Psoas muscle (tissue), 7 donors: ENCODE measurements at regions not wholly inside any gene's neighbourhood (a gene's known extent, or its start where the extent isn't known, plus 50 kb on each side); places are given as distances from the start of the nearest gene placed in this dataset.

Experiments used
- ATAC-seq, 4 donors: fragments of 200-7000 bp; cut with Tn5 transposase; one replicate each; pipeline ENCODE4 v1.9.1; 2020; ENCODE audit warnings: moderate library complexity in 3 of 4, mild to moderate bottlenecking in 2 of 4
- DNase-seq, 2 donors: peaks; one replicate each; pipeline ENCODE4 v3.0.0-alpha.2; 2020
- H3K27ac ChIP-seq: fragments of 200-600 bp; one replicate; pipeline ENCODE4 v1.8.0; 2022
- H3K27me3 ChIP-seq, 3 donors: fragments of 200-600 bp in 1 of 3; one replicate each; pipeline versions ENCODE4 v1.6.1 to v1.8.0; 2013 to 2022; ENCODE audit warnings: low read length in 2 of 3, mild to moderate bottlenecking in 2 of 3, moderate library complexity in 1 of 3; ENCODE audit not compliant: insufficient read depth in 3 of 3
- H3K36me3 ChIP-seq, 2 donors: fragments of 200-600 bp in 1 of 2; one replicate each; pipeline versions ENCODE4 v1.6.1 to v1.8.0; 2013 to 2022; ENCODE audit warnings: low read depth in 1 of 2, mild to moderate bottlenecking in 1 of 2, moderate library complexity in 1 of 2; ENCODE audit not compliant: insufficient read depth in 1 of 2
- H3K4me1 ChIP-seq: fragments of 200-600 bp; one replicate; pipeline ENCODE4 v1.8.0; 2022
- H3K4me3 ChIP-seq: fragments of 200-600 bp; one replicate; pipeline ENCODE4 v1.8.0; 2022; ENCODE audit warnings: mild to moderate bottlenecking
- H3K9me3 ChIP-seq: fragments of 200-600 bp; one replicate; pipeline ENCODE4 v1.8.0; 2022
- CTCF ChIP-seq: fragments of 200-600 bp; IDR thresholded peaks from one replicate; pipeline ENCODE4 v1.8.0; 2022; ENCODE audit warnings: antibody characterized with exemption
- WGBS, 3 donors: extraction: QIAGEN DNeasy Blood & Tissue Kit; methylation state at CpG; one replicate each; pipeline versions ENCODE4 v1.1.6 to v1.1.7; 2013; 5-methylcytosine and 5-hydroxymethylcytosine counted together
- intact Hi-C, 2 donors: fragments of 100-400 bp; cut with DNase I; formaldehyde crosslinking; loops; one replicate each; pipeline versions ENCODE4 v1.11.0 to v1.14.2; 2022
- donor health status: healthy with polysubstance abuse.
- donor health status: DM: no; HTN: no; CAD: no; lungs with moderate emphysema.
- donor health status: Bipolar disorder and iron deficiency.
- donor health status: healthy.
- donor health status: DM: yes; HTN: yes; CAD: no.
- donor health status: DM: no; HTN: no; CAD: no.
- donor health status: DM: yes; HTN: yes; CAD: no.

GRCh38 chr10:81027706-81028105 is 490.0 kb downstream of the SH2D4B start:
- TF ChIP-seq CTCF: no peak
- Histone ChIP-seq H3K9me3 (no peaks in the 10 kb centered on the region), H3K36me3 (no peaks in the 10 kb centered on the region), H3K4me1 (no peaks in the 10 kb centered on the region), H3K4me3 (no peak overlapping the region), H3K27ac (no peak overlapping the region), H3K27me3 (no peaks in the 10 kb centered on the region)
- intact Hi-C loops: no loop called here
- no peak for ATAC-seq
- 89 to 92% (median 89%) methylated on average over 4 of the region's 4 CpGs for WGBS, 3 donors
- DNase-seq: no peak

- intact Hi-C loops: no loop called here
- no peak for TF ChIP-seq CTCF
- Histone ChIP-seq H3K27ac (no peak overlapping the region), H3K4me1 (no peaks in the 10 kb centered on the region), H3K36me3 (no peaks in the 10 kb centered on the region), H3K4me3 (no peak overlapping the region), H3K27me3 (no peaks in the 10 kb centered on the region), H3K9me3 (peaks cover under 1% of the 10 kb centered on the region)
- DNase-seq (no peak), ATAC-seq (no peak)
- WGBS, 3 donors: 87 to 97% (median 91%) methylated on average over 1 of the region's 1 CpG
Measured at GRCh38 chr10:81031774-81032173, 494.1 kb downstream of the SH2D4B start.

- no peak for DNase-seq
- ATAC-seq: no peak
- no peak for TF ChIP-seq CTCF
- 62 to 66% (median 64%) methylated on average over 4 of the region's 4 CpGs for WGBS, 3 donors
- Histone ChIP-seq H3K4me1 (no peaks in the 10 kb centered on the region), H3K9me3 (peaks cover 7% of the 10 kb centered on the region), H3K27ac (no peak overlapping the region), H3K4me3 (no peak overlapping the region), H3K27me3 (no peaks in the 10 kb centered on the region), H3K36me3 (no peaks in the 10 kb centered on the region)
- intact Hi-C loops: no loop called here
Measured at GRCh38 chr10:81034383-81034782, 496.7 kb downstream of the SH2D4B start.

DNA sequence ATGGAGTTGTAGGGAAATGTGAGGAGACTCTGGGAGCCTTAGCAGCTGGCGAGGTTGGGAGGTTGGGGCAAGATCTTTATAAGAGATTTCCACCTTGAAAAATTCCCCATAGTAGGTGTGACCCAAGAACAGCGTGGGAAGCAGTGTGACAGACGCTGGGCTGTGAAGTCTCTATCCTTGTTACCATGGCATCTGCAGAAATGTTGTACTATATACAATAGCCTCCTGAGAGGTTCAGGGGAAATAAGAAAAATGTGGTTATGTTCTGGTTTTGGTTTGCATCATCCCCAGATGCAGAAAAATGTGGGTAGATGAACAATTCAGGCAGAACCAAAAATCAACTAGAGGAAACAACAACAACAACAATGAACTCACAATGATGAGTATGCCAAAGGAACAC is 498.6 kb downstream of the SH2D4B start:
- Histone ChIP-seq H3K4me1 (no peaks in the 10 kb centered on the region), H3K4me3 (no peak overlapping the region), H3K27me3 (no peaks in the 10 kb centered on the region), H3K36me3 (no peaks in the 10 kb centered on the region), H3K27ac (no peak overlapping the region), H3K9me3 (peaks cover 7% of the 10 kb centered on the region)
- intact Hi-C loops: no loop called here
- ATAC-seq (no peak), DNase-seq (no peak)
- TF ChIP-seq CTCF: no peak
- 38 to 64% (median 64%) methylated on average over 3 of the region's 3 CpGs for WGBS, 3 donors

GRCh38 chr10:81040031-81040430 is 502.3 kb downstream of the SH2D4B start:
- ATAC-seq (no peak), DNase-seq (no peak)
- 78 to 82% (median 81%) methylated on average over 6 of the region's 6 CpGs for WGBS, 3 donors
- intact Hi-C loops: no loop called here
- no peaks in the 10 kb centered on the region for H3K4me1 ChIP-seq
- TF ChIP-seq CTCF: no peak
- no peak overlapping the region for H3K27ac ChIP-seq
- H3K4me3 ChIP-seq: no peak overlapping the region
- no peaks in the 10 kb centered on the region for H3K36me3 ChIP-seq
- no peaks in the 10 kb centered on the region for H3K27me3 ChIP-seq
- peaks cover 7% of the 10 kb centered on the region for H3K9me3 ChIP-seq
